ENCODE measurements at regions not wholly inside any gene's neighbourhood (a gene's known extent, or its start where the extent isn't known, plus 50 kb on each side); places are given as distances from the start of the nearest gene placed in this dataset.

DNA sequence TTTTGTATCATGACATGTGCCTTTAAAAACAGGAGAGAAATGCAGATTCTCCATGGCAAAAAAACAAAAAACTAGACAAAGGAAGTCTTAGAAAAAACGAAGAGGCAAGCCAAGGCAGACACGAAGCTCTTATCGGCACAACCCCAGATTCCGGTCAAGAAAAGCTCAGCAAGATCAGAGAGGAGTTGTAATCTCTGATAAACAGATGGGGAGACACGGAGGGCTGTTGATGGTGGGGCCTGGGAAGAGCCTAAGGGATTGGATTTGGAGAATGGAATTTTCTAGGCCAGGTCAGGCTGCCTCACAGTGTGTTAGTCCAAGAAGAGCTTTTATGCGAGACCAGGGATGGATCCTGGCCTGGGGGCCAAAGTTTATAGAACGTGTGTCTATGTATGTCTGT is 96.2 kb upstream of the AKT3 start:
- no peaks in the 10 kb centered on the region for H3K9me3 ChIP-seq
- intact Hi-C loops (cut with DNase I; ENCODE audit: low total_unique reads): no loop called here

DNA sequence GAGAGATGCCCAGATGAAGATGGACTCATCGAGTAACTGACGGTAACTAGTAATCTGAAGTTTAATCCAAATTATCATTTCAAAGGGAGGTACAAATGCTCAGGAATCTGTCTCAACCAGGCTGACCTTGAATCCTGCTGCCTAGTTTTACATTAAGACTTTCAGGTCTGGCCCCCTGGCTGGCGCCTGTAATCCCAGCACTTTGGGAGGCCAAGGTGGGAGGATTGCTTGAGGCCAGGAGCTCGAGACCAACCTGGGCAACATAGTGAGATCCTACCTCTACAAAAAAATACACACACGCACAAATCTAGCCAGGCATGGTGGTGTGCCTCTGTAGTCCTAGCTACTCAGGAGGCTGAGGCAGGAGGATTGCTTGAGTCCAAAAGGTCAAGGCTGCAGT is 95.7 kb upstream of the AKT3 start:
- Histone ChIP-seq H3K27ac (no peak overlapping the region), H3K4me1 (no peaks in the 10 kb centered on the region), H3K36me3 (no peaks in the 10 kb centered on the region), H3K9me3 (no peaks in the 10 kb centered on the region), H3K27me3 (peaks cover 0 to 5% of the 10 kb centered on the region in 2 donors), H3K4me3 (no peak overlapping the region)
- no peak for DNase-seq (ENCODE audit: low spot score in 2 of 2)
- intact Hi-C loops (cut with DNase I; ENCODE audit: low total_unique reads): no loop called here
- TF ChIP-seq, protein P1, sequence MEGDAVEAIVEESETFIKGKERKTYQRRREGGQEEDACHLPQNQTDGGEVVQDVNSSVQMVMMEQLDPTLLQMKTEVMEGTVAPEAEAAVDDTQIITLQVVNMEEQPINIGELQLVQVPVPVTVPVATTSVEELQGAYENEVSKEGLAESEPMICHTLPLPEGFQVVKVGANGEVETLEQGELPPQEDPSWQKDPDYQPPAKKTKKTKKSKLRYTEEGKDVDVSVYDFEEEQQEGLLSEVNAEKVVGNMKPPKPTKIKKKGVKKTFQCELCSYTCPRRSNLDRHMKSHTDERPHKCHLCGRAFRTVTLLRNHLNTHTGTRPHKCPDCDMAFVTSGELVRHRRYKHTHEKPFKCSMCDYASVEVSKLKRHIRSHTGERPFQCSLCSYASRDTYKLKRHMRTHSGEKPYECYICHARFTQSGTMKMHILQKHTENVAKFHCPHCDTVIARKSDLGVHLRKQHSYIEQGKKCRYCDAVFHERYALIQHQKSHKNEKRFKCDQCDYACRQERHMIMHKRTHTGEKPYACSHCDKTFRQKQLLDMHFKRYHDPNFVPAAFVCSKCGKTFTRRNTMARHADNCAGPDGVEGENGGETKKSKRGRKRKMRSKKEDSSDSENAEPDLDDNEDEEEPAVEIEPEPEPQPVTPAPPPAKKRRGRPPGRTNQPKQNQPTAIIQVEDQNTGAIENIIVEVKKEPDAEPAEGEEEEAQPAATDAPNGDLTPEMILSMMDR (IDR thresholded peaks at IDR 0.05): no peak
- no peak for TF ChIP-seq POLR2AphosphoS5 (IDR thresholded peaks at IDR 0.05)
- no peak for TF ChIP-seq POLR2A (IDR thresholded peaks at IDR 0.05)

More for the DNA sequence above, 96.2 kb upstream of the AKT3 start:
- no peak overlapping the region for H3K4me3 ChIP-seq
- H3K36me3 ChIP-seq: no peaks in the 10 kb centered on the region
- H3K27me3 ChIP-seq: peaks cover 0 to 5% of the 10 kb centered on the region in 2 donors
- no peak for TF ChIP-seq POLR2A (IDR thresholded peaks at IDR 0.05)
- TF ChIP-seq, protein P1 (IDR thresholded peaks at IDR 0.05): no peak
- TF ChIP-seq POLR2AphosphoS5 (IDR thresholded peaks at IDR 0.05): no peak
- no peak overlapping the region for H3K27ac ChIP-seq
- H3K4me1 ChIP-seq: no peaks in the 10 kb centered on the region
- DNase-seq (ENCODE audit: low spot score in 2 of 2): no peak

DNA sequence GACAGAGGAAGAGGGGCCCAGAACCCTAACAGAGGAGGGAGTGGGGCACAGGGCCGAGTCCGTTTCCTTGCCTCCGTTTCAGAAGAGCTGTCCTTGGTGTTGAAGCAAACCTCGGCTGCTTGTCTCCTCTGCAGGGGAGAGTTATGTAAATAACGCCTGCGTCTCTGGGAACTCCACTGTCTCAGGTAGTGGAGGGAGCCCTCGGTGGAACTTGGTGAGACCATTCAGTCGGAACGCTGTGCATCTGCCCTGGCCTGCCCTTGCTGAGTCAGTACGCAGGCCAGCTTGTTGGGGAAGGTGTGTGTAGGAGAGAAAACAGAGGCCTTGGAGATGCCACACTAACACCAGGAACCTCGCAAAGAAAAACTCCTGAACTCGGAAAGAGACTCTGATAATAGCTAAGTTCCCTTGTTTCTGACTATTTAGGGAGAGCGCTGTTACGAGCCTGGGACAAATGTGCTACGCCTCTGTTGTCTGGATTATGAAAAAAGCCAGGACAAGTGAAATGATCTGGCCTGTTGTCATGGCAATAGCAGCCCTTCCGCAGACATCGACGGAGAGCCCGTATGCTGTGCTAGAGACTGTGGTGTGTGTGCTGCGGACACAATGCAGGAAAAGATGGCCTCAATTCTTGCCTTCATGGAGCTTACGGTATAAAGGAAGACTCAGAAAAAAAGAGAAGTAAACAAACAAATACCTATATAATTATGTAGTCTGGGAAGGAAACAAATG is 94.6 kb upstream of the AKT3 start:
- no peak overlapping the region for H3K4me3 ChIP-seq
- H3K27ac ChIP-seq: no peak overlapping the region
- H3K27me3 ChIP-seq: peaks cover 0 to 5% of the 10 kb centered on the region in 2 donors
- H3K4me1 ChIP-seq: no peaks in the 10 kb centered on the region
- TF ChIP-seq, protein P1 (IDR thresholded peaks at IDR 0.05): no peak
- TF ChIP-seq POLR2AphosphoS5 (IDR thresholded peaks at IDR 0.05) (no peak), POLR2A (IDR thresholded peaks at IDR 0.05) (no peak)
- no peaks in the 10 kb centered on the region for H3K36me3 ChIP-seq
- intact Hi-C loops (cut with DNase I; ENCODE audit: low total_unique reads): no loop called here
- DNase-seq (ENCODE audit: low spot score in 2 of 2): no peak
- H3K9me3 ChIP-seq: no peaks in the 10 kb centered on the region

DNA sequence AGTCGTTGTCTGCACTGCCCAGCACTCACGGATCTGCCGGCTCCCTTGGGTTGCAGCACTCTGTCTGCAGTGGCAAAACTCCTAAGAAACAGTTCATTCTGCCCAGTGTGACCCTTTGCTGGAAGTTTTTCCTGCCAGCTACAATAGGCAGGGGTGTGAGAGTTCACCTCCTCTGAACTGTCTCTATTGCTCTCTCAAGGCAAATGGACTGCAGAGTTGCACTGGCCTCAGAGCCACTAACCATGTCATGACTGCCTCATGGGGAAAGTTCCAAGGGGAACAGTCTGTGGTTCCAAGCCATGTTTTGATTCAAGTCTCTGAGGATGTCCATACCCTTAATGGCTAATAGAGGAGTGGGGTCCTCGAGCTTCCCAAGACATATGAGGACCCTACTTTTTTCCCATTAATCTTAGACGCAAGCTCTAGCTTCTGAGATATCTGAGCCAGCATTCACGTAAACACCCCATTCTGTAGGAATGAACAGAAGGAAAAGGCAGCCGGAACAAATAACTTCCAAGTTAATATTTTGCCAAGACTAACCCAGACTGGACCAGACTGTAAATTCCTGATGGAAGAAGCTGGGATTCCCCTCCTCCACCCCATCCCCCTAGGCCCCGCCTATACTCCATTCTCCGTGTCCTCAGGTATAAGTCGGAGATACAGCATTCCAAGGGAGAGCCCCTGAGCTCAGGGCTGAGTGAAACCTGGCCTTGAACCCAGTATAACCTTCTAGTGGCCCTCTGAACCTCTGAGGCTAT is 93.8 kb upstream of the AKT3 start:
- no peak for DNase-seq (ENCODE audit: low spot score in 2 of 2)
- H3K4me1 ChIP-seq: no peaks in the 10 kb centered on the region
- no peak overlapping the region for H3K4me3 ChIP-seq
- peaks cover 0 to 5% of the 10 kb centered on the region in 2 donors for H3K27me3 ChIP-seq
- H3K9me3 ChIP-seq: no peaks in the 10 kb centered on the region
- H3K27ac ChIP-seq: no peak overlapping the region
- TF ChIP-seq POLR2AphosphoS5 (IDR thresholded peaks at IDR 0.05): no peak
- no peak for TF ChIP-seq POLR2A (IDR thresholded peaks at IDR 0.05)
- TF ChIP-seq, protein P1 (IDR thresholded peaks at IDR 0.05): no peak
- intact Hi-C loops (cut with DNase I; ENCODE audit: low total_unique reads): no loop called here
- H3K36me3 ChIP-seq: no peaks in the 10 kb centered on the region
